Prostate gland (tissue), 2 donors: ENCODE measurements at regions not wholly inside any gene's neighbourhood (a gene's known extent, or its start where the extent isn't known, plus 50 kb on each side); places are given as distances from the start of the nearest gene placed in this dataset.

ENCODE experiments used
- DNase-seq: peaks from one replicate; pipeline ENCODE4 v3.0.0-alpha.2; 2019; ENCODE audit warnings: low spot score
- H3K27ac ChIP-seq, 2 donors: fragments of 200-600 bp; sonication (generic); 2 replicates each; pipeline ENCODE4 v1.5.1; 2017 to 2019
- H3K27me3 ChIP-seq: fragments of 200-600 bp; sonication (generic); replicated peaks from 2 replicates; pipeline ENCODE4 v1.5.1; 2019; ENCODE audit not compliant: insufficient read depth
- H3K36me3 ChIP-seq, 2 donors: fragments of 200-600 bp; sonication (generic); 1 replicate in 1 of 2; 2 replicates in 1 of 2; pipeline versions ENCODE4 v1.5.1 to v1.8.1; 2017 to 2019
- H3K4me1 ChIP-seq: fragments of 200-600 bp; sonication (generic); replicated peaks from 2 replicates; pipeline ENCODE4 v1.5.1; 2019
- H3K4me3 ChIP-seq, 2 donors: fragments of 200-600 bp; sonication (generic); 2 replicates each; pipeline ENCODE4 v1.5.1; 2017 to 2019
- H3K9me3 ChIP-seq: fragments of 200-600 bp; sonication (generic); 2 replicates; pipeline ENCODE4 v1.5.1; 2017
- CTCF ChIP-seq, 4 experiments: fragments of 200-600 bp in 2 of 4; fragments of 450-650 bp in 2 of 4; sonication (generic) in 2 of 4; IDR thresholded peaks; 1 replicate in 3 of 4; 2 replicates in 1 of 4; pipeline ENCODE4 v1.5.1; 2016 to 2019; ENCODE audit warnings: antibody characterized with exemption in 4 of 4, mild to moderate bottlenecking in 2 of 4, moderate library complexity in 2 of 4
- POLR2A ChIP-seq: fragments of 450-650 bp; IDR thresholded peaks from one replicate; pipeline ENCODE4 v1.6.1; 2016; ENCODE audit warnings: antibody characterized with exemption, mild to moderate bottlenecking
- POLR2AphosphoS5 ChIP-seq: sonication (generic); formaldehyde crosslinking; IDR thresholded peaks from one replicate; pipeline ENCODE4 v1.6.1; 2017; ENCODE audit warnings: antibody characterized with exemption
- WGBS: methylation state at CpG from one replicate; pipeline ENCODE4 v1.1.5; 2018; 5-methylcytosine and 5-hydroxymethylcytosine counted together
- intact Hi-C: fragments of 100-400 bp; cut with DNase I; formaldehyde crosslinking; loops from one replicate; pipeline ENCODE4 v1.14.2; 2022

GRCh38 chr20:60270341-60270740, 312.1 kb downstream of the CDH26 start:
- intact Hi-C loops = no loop called here
- no peak overlapping the region for H3K27ac ChIP-seq
- H3K36me3 ChIP-seq = no peaks in the 10 kb centered on the region
- DNase-seq = no peak
- H3K27me3 ChIP-seq = no peaks in the 10 kb centered on the region
- 89% methylated on average over 4 of the region's 4 CpGs for WGBS
- no peaks in the 10 kb centered on the region for H3K4me1 ChIP-seq
- no peak overlapping the region for H3K4me3 ChIP-seq
- H3K9me3 ChIP-seq = no peaks in the 10 kb centered on the region
- no peak for TF ChIP-seq CTCF (IDR thresholded peaks at IDR 0.05)

- WGBS = 37% methylated on average over 2 of the region's 2 CpGs
- Histone ChIP-seq H3K9me3 (no peaks in the 10 kb centered on the region), H3K27me3 (no peaks in the 10 kb centered on the region), H3K4me3 (no peak overlapping the region), H3K27ac (no peak overlapping the region), H3K4me1 (no peaks in the 10 kb centered on the region), H3K36me3 (no peaks in the 10 kb centered on the region)
- TF ChIP-seq CTCF (IDR thresholded peaks at IDR 0.05) = no peak
- TF ChIP-seq POLR2A = no peak
- TF ChIP-seq POLR2AphosphoS5 = no peak
- intact Hi-C loops = no loop called here
- DNase-seq = no peak
These were observed 313.4 kb downstream of the CDH26 start for GRCh38 chr20:60271597-60271996.

GRCh38 chr20:60272790-60273189, 314.6 kb downstream of the CDH26 start:
- Histone ChIP-seq H3K4me3 (no peak overlapping the region), H3K27ac (no peak overlapping the region), H3K36me3 (no peaks in the 10 kb centered on the region), H3K9me3 (no peaks in the 10 kb centered on the region), H3K27me3 (no peaks in the 10 kb centered on the region), H3K4me1 (no peaks in the 10 kb centered on the region)
- intact Hi-C loops = no loop called here
- no peak for DNase-seq
- WGBS = 33% methylated on average over 6 of the region's 6 CpGs
- no peak for TF ChIP-seq POLR2AphosphoS5
- TF ChIP-seq POLR2A = no peak
- TF ChIP-seq CTCF (IDR thresholded peaks at IDR 0.05) = no peak

- Histone ChIP-seq H3K4me3 (no peak overlapping the region), H3K27me3 (no peaks in the 10 kb centered on the region), H3K27ac (no peak overlapping the region), H3K36me3 (no peaks in the 10 kb centered on the region), H3K4me1 (no peaks in the 10 kb centered on the region), H3K9me3 (no peaks in the 10 kb centered on the region)
- DNase-seq = no peak
- 77% methylated on average over 3 of the region's 3 CpGs for WGBS
- intact Hi-C loops = no loop called here
- TF ChIP-seq POLR2AphosphoS5 (no peak), CTCF (IDR thresholded peaks at IDR 0.05) (no peak), POLR2A (no peak)
These were observed 316.5 kb downstream of the CDH26 start for GRCh38 chr20:60274717-60275116.

- Histone ChIP-seq H3K27ac (no peak overlapping the region), H3K36me3 (no peaks in the 10 kb centered on the region), H3K4me1 (no peaks in the 10 kb centered on the region), H3K9me3 (no peaks in the 10 kb centered on the region), H3K4me3 (no peak overlapping the region), H3K27me3 (no peaks in the 10 kb centered on the region)
- DNase-seq = no peak
- intact Hi-C loops = no loop called here
- WGBS = 81% methylated on average over 6 of the region's 6 CpGs
- TF ChIP-seq POLR2AphosphoS5 (no peak), POLR2A (no peak), CTCF (IDR thresholded peaks at IDR 0.05) (no peak)
These were observed 323.1 kb downstream of the CDH26 start for GRCh38 chr20:60281295-60281694.
